DND-41 (cell line): ENCODE measurements at regions not wholly inside any gene's neighbourhood (a gene's known extent, or its start where the extent isn't known, plus 50 kb on each side); places are given as distances from the start of the nearest gene placed in this dataset.

Source experiments
- ATAC-seq: fragments of 200-7000 bp; cut with Tn5 transposase; 3 replicates; pipeline ENCODE4 v1.9.1; 2021; ENCODE audit warnings: low read depth; ENCODE audit not compliant: insufficient read depth
- DNase-seq: peaks from one replicate; pipeline ENCODE4 v3.0.0-alpha.2; 2020
- H2AFZ ChIP-seq: 2 replicates; pipeline ENCODE4 v1.6.0; 2012; ENCODE audit warnings: low read depth, low read length
- H3K27ac ChIP-seq: 2 replicates; pipeline ENCODE4 v1.5.1; 2012; ENCODE audit warnings: low read length, inconsistent platforms
- H3K27me3 ChIP-seq: fragments of 200-600 bp; sonication (generic); 2 replicates; pipeline ENCODE4 v1.6.0; 2012; ENCODE audit warnings: low read length, mild to moderate bottlenecking, inconsistent platforms; ENCODE audit not compliant: insufficient read depth, poor library complexity
- H3K36me3 ChIP-seq: 2 replicates; pipeline ENCODE4 v1.5.1; 2012; ENCODE audit warnings: low read length, inconsistent platforms; ENCODE audit not compliant: insufficient read depth
- H3K4me1 ChIP-seq: 2 replicates; pipeline ENCODE4 v1.5.1; 2012; ENCODE audit warnings: mild to moderate bottlenecking, low read length; ENCODE audit not compliant: insufficient read depth
- H3K4me2 ChIP-seq: 2 replicates; pipeline ENCODE4 v1.6.0; 2012; ENCODE audit warnings: mild to moderate bottlenecking, moderate library complexity, low read length, inconsistent platforms; ENCODE audit not compliant: insufficient read depth
- H3K4me3 ChIP-seq, 2 experiments: fragments of 200-600 bp in 1 of 2; shearing (Covaris generic) in 1 of 2; 2 replicates each; pipeline ENCODE4 v1.5.1; 2012 to 2016; ENCODE audit warnings: inconsistent platforms in 2 of 2, low read length in 2 of 2, mild to moderate bottlenecking in 2 of 2, low read depth in 1 of 2, moderate library complexity in 1 of 2
- H3K79me2 ChIP-seq: 2 replicates; pipeline ENCODE4 v1.6.0; 2012; ENCODE audit warnings: low read length, inconsistent platforms; ENCODE audit not compliant: insufficient read depth
- H3K9ac ChIP-seq: 2 replicates; pipeline ENCODE4 v1.6.0; 2012; ENCODE audit warnings: low read depth, mild to moderate bottlenecking, inconsistent platforms, low read length, moderate library complexity
- H3K9me3 ChIP-seq: 2 replicates; pipeline ENCODE4 v1.5.1; 2012; ENCODE audit warnings: low read length, moderate library complexity, mild to moderate bottlenecking, inconsistent platforms; ENCODE audit not compliant: insufficient read depth, severe bottlenecking
- H4K20me1 ChIP-seq: 2 replicates; pipeline ENCODE4 v1.6.0; 2012; ENCODE audit warnings: low read length; ENCODE audit not compliant: insufficient read depth
- CTCF ChIP-seq: IDR thresholded peaks from 2 replicates; pipeline ENCODE4 v1.5.1; 2012; ENCODE audit warnings: borderline replicate concordance, low read length, moderate library complexity, mild to moderate bottlenecking; ENCODE audit not compliant: poor library complexity, severe bottlenecking; ENCODE audit errors: extremely low read depth
- EZH2 ChIP-seq: IDR thresholded peaks from 3 replicates; pipeline ENCODE4 v1.6.1; 2012; ENCODE audit warnings: borderline replicate concordance, low read depth, mild to moderate bottlenecking, moderate library complexity, low read length, inconsistent platforms; ENCODE audit not compliant: severe bottlenecking

- no peak overlapping the region for H2AFZ ChIP-seq
- H3K27me3 ChIP-seq: no peaks in the 10 kb centered on the region
- DNase-seq (no peak), ATAC-seq (no peak)
- H3K4me1 ChIP-seq: no peaks in the 10 kb centered on the region
- peaks cover 8% of the 10 kb centered on the region for H4K20me1 ChIP-seq
- no peak overlapping the region for H3K27ac ChIP-seq
- H3K4me2 ChIP-seq: no peak overlapping the region
- no peaks in the 10 kb centered on the region for H3K79me2 ChIP-seq
- no peak for TF ChIP-seq EZH2
- TF ChIP-seq CTCF: no peak
- no peak overlapping the region for H3K9ac ChIP-seq
- H3K36me3 ChIP-seq: no peaks in the 10 kb centered on the region
- H3K4me3 ChIP-seq: no peak overlapping the region
- no peaks in the 10 kb centered on the region for H3K9me3 ChIP-seq
Observed at GRCh38 chr22:49234459-49234858, 593.2 kb downstream of the BRD1 start.

- peaks cover 13% of the 10 kb centered on the region for H4K20me1 ChIP-seq
- DNase-seq (no peak), ATAC-seq (no peak)
- no peak overlapping the region for H3K4me2 ChIP-seq
- no peaks in the 10 kb centered on the region for H3K27me3 ChIP-seq
- no peaks in the 10 kb centered on the region for H3K9me3 ChIP-seq
- H3K79me2 ChIP-seq: no peaks in the 10 kb centered on the region
- H3K4me1 ChIP-seq: no peaks in the 10 kb centered on the region
- no peak overlapping the region for H3K4me3 ChIP-seq
- H2AFZ ChIP-seq: no peak overlapping the region
- TF ChIP-seq CTCF: no peak
- TF ChIP-seq EZH2: no peak
- H3K9ac ChIP-seq: no peak overlapping the region
- H3K27ac ChIP-seq: no peak overlapping the region
- H3K36me3 ChIP-seq: no peaks in the 10 kb centered on the region
Observed at GRCh38 chr22:49233507-49234100, 594.1 kb downstream of the BRD1 start.

- no peaks in the 10 kb centered on the region for H3K79me2 ChIP-seq
- H3K27me3 ChIP-seq: no peaks in the 10 kb centered on the region
- H4K20me1 ChIP-seq: peaks cover 13% of the 10 kb centered on the region
- DNase-seq: no peak
- no peak for ATAC-seq
- no peak overlapping the region for H3K4me3 ChIP-seq
- H3K9me3 ChIP-seq: no peaks in the 10 kb centered on the region
- TF ChIP-seq EZH2: no peak
- TF ChIP-seq CTCF: no peak
- H3K4me1 ChIP-seq: no peaks in the 10 kb centered on the region
- H3K36me3 ChIP-seq: no peaks in the 10 kb centered on the region
- no peak overlapping the region for H3K27ac ChIP-seq
- H3K4me2 ChIP-seq: no peak overlapping the region
- no peak overlapping the region for H3K9ac ChIP-seq
- H2AFZ ChIP-seq: no peak overlapping the region
Observed at GRCh38 chr22:49232319-49233067, 595.2 kb downstream of the BRD1 start.
